ENCODE measurements at regions not wholly inside any gene's neighbourhood (a gene's known extent, or its start where the extent isn't known, plus 50 kb on each side); places are given as distances from the start of the nearest gene placed in this dataset.

- TF ChIP-seq, protein P1, sequence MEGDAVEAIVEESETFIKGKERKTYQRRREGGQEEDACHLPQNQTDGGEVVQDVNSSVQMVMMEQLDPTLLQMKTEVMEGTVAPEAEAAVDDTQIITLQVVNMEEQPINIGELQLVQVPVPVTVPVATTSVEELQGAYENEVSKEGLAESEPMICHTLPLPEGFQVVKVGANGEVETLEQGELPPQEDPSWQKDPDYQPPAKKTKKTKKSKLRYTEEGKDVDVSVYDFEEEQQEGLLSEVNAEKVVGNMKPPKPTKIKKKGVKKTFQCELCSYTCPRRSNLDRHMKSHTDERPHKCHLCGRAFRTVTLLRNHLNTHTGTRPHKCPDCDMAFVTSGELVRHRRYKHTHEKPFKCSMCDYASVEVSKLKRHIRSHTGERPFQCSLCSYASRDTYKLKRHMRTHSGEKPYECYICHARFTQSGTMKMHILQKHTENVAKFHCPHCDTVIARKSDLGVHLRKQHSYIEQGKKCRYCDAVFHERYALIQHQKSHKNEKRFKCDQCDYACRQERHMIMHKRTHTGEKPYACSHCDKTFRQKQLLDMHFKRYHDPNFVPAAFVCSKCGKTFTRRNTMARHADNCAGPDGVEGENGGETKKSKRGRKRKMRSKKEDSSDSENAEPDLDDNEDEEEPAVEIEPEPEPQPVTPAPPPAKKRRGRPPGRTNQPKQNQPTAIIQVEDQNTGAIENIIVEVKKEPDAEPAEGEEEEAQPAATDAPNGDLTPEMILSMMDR (IDR thresholded peaks at IDR 0.05), result no peak
- no peak for TF ChIP-seq POLR2A (IDR thresholded peaks at IDR 0.05; ENCODE audit: low read depth)
- no peak for TF ChIP-seq POLR2AphosphoS5 (IDR thresholded peaks at IDR 0.05)
These were observed 76.9 kb upstream of the CCN2 start for GRCh38 chr6:132028029-132028428.

Data from esophagus muscularis mucosa (tissue), 3 donors.